ENCODE measurements at regions not wholly inside any gene's neighbourhood (a gene's known extent, or its start where the extent isn't known, plus 50 kb on each side); places are given as distances from the start of the nearest gene placed in this dataset.

DNA sequence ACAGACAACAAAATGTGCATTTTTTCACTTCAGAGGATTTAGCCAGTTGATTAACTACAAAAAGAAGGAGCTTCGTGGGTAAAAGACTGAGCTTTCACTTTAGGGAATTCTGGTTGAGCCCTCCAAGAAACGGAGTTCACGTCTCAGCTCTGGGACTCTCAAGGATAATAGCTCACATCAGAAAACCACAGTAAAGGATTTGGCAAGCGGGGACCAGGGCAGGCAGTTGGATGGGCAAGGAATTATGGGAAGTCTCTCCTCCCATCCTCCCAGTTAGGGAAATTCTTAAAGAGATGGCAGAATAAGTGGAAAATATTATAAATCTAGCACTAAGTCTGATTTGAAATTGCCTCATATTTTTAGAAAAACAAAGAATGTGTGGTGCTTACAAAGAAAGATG, 188.3 kb upstream of the EOMES start:
- TF ChIP-seq TCF7L2 (IDR thresholded peaks at IDR 0.05; ENCODE audit: borderline replicate concordance, extremely low read depth, insufficient read depth, insufficient read length) (no peak), SP1 (IDR thresholded peaks at IDR 0.05; ENCODE audit: low read depth) (no peak), YY1 (IDR thresholded peaks at IDR 0.05; ENCODE audit: extremely low read depth, insufficient replicate concordance, low read depth, low read length) (no peak), RAD21 (IDR thresholded peaks at IDR 0.05; ENCODE audit: low read depth) (no peak), CEBPB (IDR thresholded peaks at IDR 0.05; ENCODE audit: low read depth) (no peak), POLR2AphosphoS5 (IDR thresholded peaks at IDR 0.05; ENCODE audit: low read depth, low read length) (no peak), POLR2A (IDR thresholded peaks at IDR 0.05; ENCODE audit: borderline replicate concordance, extremely low read depth, insufficient read depth, insufficient read length) (no peak)
- TF ChIP-seq, protein P1, sequence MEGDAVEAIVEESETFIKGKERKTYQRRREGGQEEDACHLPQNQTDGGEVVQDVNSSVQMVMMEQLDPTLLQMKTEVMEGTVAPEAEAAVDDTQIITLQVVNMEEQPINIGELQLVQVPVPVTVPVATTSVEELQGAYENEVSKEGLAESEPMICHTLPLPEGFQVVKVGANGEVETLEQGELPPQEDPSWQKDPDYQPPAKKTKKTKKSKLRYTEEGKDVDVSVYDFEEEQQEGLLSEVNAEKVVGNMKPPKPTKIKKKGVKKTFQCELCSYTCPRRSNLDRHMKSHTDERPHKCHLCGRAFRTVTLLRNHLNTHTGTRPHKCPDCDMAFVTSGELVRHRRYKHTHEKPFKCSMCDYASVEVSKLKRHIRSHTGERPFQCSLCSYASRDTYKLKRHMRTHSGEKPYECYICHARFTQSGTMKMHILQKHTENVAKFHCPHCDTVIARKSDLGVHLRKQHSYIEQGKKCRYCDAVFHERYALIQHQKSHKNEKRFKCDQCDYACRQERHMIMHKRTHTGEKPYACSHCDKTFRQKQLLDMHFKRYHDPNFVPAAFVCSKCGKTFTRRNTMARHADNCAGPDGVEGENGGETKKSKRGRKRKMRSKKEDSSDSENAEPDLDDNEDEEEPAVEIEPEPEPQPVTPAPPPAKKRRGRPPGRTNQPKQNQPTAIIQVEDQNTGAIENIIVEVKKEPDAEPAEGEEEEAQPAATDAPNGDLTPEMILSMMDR (IDR thresholded peaks at IDR 0.05 in 2 of 3, conservative IDR thresholded peaks at IDR 0.05 in 1 of 3; ENCODE audit: borderline replicate concordance in 1 of 3, insufficient read depth in 1 of 3, low read depth in 2 of 3, low read length in 2 of 3): no peak
- TF ChIP-seq, protein P2, sequence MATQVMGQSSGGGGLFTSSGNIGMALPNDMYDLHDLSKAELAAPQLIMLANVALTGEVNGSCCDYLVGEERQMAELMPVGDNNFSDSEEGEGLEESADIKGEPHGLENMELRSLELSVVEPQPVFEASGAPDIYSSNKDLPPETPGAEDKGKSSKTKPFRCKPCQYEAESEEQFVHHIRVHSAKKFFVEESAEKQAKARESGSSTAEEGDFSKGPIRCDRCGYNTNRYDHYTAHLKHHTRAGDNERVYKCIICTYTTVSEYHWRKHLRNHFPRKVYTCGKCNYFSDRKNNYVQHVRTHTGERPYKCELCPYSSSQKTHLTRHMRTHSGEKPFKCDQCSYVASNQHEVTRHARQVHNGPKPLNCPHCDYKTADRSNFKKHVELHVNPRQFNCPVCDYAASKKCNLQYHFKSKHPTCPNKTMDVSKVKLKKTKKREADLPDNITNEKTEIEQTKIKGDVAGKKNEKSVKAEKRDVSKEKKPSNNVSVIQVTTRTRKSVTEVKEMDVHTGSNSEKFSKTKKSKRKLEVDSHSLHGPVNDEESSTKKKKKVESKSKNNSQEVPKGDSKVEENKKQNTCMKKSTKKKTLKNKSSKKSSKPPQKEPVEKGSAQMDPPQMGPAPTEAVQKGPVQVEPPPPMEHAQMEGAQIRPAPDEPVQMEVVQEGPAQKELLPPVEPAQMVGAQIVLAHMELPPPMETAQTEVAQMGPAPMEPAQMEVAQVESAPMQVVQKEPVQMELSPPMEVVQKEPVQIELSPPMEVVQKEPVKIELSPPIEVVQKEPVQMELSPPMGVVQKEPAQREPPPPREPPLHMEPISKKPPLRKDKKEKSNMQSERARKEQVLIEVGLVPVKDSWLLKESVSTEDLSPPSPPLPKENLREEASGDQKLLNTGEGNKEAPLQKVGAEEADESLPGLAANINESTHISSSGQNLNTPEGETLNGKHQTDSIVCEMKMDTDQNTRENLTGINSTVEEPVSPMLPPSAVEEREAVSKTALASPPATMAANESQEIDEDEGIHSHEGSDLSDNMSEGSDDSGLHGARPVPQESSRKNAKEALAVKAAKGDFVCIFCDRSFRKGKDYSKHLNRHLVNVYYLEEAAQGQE (IDR thresholded peaks at IDR 0.05; ENCODE audit: low read depth): no peak
- TF ChIP-seq, protein P3, sequence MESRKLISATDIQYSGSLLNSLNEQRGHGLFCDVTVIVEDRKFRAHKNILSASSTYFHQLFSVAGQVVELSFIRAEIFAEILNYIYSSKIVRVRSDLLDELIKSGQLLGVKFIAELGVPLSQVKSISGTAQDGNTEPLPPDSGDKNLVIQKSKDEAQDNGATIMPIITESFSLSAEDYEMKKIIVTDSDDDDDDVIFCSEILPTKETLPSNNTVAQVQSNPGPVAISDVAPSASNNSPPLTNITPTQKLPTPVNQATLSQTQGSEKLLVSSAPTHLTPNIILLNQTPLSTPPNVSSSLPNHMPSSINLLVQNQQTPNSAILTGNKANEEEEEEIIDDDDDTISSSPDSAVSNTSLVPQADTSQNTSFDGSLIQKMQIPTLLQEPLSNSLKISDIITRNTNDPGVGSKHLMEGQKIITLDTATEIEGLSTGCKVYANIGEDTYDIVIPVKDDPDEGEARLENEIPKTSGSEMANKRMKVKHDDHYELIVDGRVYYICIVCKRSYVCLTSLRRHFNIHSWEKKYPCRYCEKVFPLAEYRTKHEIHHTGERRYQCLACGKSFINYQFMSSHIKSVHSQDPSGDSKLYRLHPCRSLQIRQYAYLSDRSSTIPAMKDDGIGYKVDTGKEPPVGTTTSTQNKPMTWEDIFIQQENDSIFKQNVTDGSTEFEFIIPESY (IDR thresholded peaks at IDR 0.05; ENCODE audit: extremely low read depth, insufficient replicate concordance, low read length): no peak
